Stimulated activated naive CD8-positive, alpha-beta T cell treated with anti-CD3 and anti-CD28 coated beads, Interleukin-15, amount 100 ng/mL, for 72 hours (primary cell): ENCODE measurements at regions not wholly inside any gene's neighbourhood (a gene's known extent, or its start where the extent isn't known, plus 50 kb on each side); places are given as distances from the start of the nearest gene placed in this dataset.
A peak's percentile ranks its signal among the peaks of the same experiment; 100 is the strongest.

Experiments
- ATAC-seq: fragments of 150-1000 bp; cut with Tn5 transposase; 2 replicates; pipeline ENCODE4 v1.10.0; 2021; ENCODE audit warnings: mild to moderate bottlenecking, moderate library complexity
- DNase-seq, 2 donors: peaks; one replicate each; pipeline ENCODE4 v3.0.0; 2021 to 2022
- H3K27ac Mint-ChIP-seq, 2 donors: one replicate each; pipeline ENCODE4 v1.8.0; 2022; ENCODE audit warnings: mild to moderate bottlenecking in 2 of 2, mixed read lengths in 2 of 2, moderate library complexity in 2 of 2
- H3K27me3 Mint-ChIP-seq: one replicate; pipeline ENCODE4 v1.8.0; 2022; ENCODE audit warnings: mixed read lengths
- H3K4me1 Mint-ChIP-seq: one replicate; pipeline ENCODE4 v1.8.0; 2022; ENCODE audit warnings: mild to moderate bottlenecking, mixed read lengths
- H3K4me3 Mint-ChIP-seq, 2 donors: one replicate each; pipeline ENCODE4 v1.8.0; 2022; ENCODE audit warnings: mild to moderate bottlenecking in 2 of 2, mixed read lengths in 2 of 2, moderate library complexity in 1 of 2
- H3K9me3 Mint-ChIP-seq, 2 donors: one replicate each; pipeline ENCODE4 v1.8.0; 2022; ENCODE audit warnings: mixed read lengths in 2 of 2

DNA sequence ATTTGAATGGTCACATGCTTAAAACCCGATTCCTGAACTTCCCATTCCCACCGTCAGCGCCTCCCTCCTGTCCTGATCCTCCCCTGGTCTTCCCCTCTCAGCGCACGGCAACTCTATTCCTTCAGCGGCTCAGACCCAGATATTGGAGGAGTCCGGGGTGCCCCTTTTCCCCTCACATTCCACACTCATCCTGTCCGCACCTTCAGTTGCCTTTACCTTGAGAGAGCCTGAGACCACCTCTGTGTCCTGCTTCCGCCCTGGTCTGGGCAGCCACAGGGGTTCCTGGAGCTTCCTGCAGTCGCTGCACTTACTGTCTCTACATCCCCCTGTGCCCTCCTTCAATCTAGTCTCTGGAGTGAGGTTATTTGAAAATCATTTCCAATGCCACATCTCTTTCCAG lies 193.4 kb downstream of the BCAS1 start:
- Mint-ChIP-seq H3K4me3 (no peak overlapping the region), H3K4me1 (peaks cover 76% of the 10 kb centered on the region), H3K27me3 (no peaks in the 10 kb centered on the region), H3K9me3 (no peaks in the 10 kb centered on the region), H3K27ac (peak overlapping the region in 1 of 2 donors; percentile 25)
- no peak for DNase-seq
- no peak for ATAC-seq

DNA sequence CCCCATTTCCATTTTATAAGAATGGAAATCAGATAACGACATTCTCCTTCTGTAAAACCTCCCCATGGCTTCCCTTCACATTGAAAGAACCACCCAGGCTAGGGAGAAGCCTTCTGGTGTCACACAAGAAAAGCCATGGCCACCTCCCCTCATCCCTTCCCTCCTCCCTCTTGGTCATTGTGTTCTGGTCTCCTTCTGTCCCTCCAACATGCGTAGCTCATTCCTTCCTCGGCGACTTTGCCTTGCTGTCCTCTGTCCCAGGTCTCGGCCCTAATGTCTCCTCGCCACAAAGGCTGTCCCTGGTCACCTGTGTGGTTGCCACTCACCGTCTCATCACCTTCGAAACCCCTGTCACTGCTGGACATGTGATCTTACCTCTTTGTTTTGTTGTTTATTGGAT lies 193.9 kb downstream of the BCAS1 start:
- DNase-seq, result no peak
- H3K4me1 Mint-ChIP-seq, result peaks cover 79% of the 10 kb centered on the region
- H3K27me3 Mint-ChIP-seq, result no peaks in the 10 kb centered on the region
- H3K4me3 Mint-ChIP-seq, result no peak overlapping the region
- no peaks in the 10 kb centered on the region for H3K9me3 Mint-ChIP-seq
- no peak overlapping the region for H3K27ac Mint-ChIP-seq
- no peak for ATAC-seq

DNA sequence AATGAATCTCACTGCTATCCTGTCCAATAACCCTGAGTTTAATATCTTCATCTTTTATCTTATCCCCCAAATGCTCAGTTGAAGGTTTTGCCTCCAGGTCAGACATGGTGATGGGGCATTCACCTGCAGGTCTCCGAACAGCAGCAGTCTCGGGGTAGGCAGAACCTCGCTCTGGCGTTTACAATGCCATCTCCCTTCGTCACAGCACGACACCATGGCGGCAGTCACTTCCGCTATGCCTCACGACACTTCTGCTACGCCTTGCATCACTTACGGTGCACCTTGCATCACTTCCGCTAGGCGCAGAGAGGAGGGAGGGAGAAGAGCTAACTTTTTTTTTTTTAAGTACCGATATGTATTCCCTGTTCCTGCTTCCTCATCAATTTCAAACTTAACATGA lies 194.9 kb downstream of the BCAS1 start:
- peaks cover 80% of the 10 kb centered on the region for H3K4me1 Mint-ChIP-seq
- no peak for DNase-seq
- H3K27ac Mint-ChIP-seq, result no peak overlapping the region
- ATAC-seq, result no peak
- H3K27me3 Mint-ChIP-seq, result no peaks in the 10 kb centered on the region
- no peak overlapping the region for H3K4me3 Mint-ChIP-seq
- H3K9me3 Mint-ChIP-seq, result no peaks in the 10 kb centered on the region

DNA sequence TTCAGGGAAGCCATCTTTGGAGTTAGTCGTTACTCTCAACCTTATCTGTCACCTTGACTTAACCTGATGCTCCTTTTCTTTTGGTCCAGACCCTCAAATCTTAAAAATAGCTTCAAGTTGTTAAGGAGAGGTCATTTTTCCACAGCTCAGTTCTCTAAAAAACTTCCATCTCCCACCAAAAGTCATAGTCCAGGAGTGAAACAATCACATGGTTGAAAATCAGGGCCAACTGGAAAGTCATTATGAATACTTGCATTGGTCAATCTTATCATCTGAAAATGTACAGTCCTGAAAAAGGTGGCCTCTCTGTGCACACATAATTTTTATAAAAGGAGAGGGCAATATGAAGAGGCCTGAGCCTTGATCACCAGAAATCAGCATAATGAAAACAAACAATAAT lies 195.7 kb downstream of the BCAS1 start:
- peak overlapping the region in 1 of 2 donors; percentile 14 for H3K27ac Mint-ChIP-seq
- no peak for ATAC-seq
- H3K4me1 Mint-ChIP-seq, result peaks cover 78% of the 10 kb centered on the region
- H3K27me3 Mint-ChIP-seq, result no peaks in the 10 kb centered on the region
- no peak overlapping the region for H3K4me3 Mint-ChIP-seq
- DNase-seq, result no peak
- H3K9me3 Mint-ChIP-seq, result no peaks in the 10 kb centered on the region

DNA sequence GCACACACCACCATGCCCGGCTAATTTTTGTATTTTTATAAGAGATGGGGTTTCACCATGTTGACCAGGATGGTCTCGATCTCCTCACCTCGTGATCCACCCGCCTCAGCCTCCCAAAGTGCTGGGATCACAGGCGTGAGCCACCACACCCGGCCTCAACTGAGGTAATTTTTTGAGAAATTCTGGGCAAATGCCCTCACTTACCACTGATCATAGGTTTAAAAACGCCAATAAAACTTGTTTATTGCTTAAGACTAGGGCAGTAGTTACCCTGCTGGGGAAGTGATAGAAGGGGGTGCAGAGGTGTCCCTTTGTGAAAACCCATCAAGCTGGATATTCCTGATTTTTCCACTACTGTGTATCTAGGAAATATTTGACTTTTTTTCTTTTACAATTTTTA lies 196.3 kb downstream of the BCAS1 start:
- DNase-seq, result no peak
- Mint-ChIP-seq H3K4me3 (no peak overlapping the region), H3K27ac (no peak overlapping the region), H3K27me3 (no peaks in the 10 kb centered on the region), H3K4me1 (peaks cover 78% of the 10 kb centered on the region), H3K9me3 (no peaks in the 10 kb centered on the region)
- no peak for ATAC-seq

DNA sequence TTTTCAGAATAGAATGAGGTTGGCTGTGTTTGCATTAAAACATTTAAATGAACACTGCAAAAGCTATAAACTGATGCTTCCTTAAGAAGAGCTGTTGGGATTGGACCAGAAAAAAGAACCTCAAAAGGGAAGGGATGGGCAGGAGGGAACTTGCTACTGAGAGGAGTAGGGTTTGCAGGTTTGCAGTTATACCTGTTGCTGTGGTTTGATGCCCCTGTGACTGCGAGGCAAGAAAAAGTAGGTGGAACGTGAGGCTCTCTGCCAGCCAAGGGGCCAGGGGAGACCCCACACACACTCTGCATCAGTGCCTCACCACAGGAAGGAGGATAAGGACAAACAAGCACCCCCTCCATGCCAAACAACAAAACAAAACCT lies 197.2 kb downstream of the BCAS1 start:
- Mint-ChIP-seq H3K4me3 (peak overlapping the region; percentile 80 to 83), H3K27ac (peak overlapping the region; percentile 13 to 94)

DNA sequence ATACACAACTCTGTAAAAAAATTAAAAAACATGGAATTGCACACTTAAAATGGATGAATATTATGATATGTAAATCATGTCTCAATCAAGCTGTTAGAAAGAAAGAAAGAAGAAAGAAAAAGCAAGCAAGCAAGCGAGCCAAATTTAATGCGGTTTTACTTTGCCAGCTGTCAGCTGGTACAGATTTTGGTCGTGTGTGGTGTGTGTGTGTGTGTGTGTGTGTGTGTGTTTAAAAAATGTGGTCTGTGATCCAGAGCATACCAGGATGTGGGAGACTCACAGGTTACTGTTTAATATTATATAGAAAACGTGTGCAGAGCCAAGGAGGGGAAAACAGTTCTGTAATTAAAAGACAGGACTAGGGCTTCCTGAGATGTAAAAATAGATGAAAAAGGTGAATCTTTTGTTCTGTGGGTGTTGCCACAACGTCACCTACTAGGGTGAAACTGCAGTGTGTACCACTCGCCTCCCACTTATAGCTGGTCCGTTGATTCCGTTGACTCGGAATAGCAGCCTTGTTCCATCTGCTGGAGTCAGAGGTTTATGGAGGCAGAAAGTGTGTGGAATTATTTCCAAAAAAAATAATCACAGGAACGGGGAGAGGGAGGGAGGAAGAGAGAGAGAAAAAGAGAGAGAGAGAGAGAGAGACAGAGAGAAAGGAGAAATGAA lies 197.7 kb downstream of the BCAS1 start:
- peaks cover 71% of the 10 kb centered on the region for H3K4me1 Mint-ChIP-seq
- H3K27me3 Mint-ChIP-seq, result no peaks in the 10 kb centered on the region
- ATAC-seq (peak; percentile 60), DNase-seq (peak; percentile 44)
- H3K4me3 Mint-ChIP-seq, result peak overlapping the region; percentile 80 to 83
- H3K9me3 Mint-ChIP-seq, result no peaks in the 10 kb centered on the region
- H3K27ac Mint-ChIP-seq, result peak overlapping the region; percentile 84 to 94

More for the DNA sequence above, 197.2 kb downstream of the BCAS1 start:
- Mint-ChIP-seq H3K4me1 (peaks cover 71% of the 10 kb centered on the region), H3K9me3 (no peaks in the 10 kb centered on the region), H3K27me3 (no peaks in the 10 kb centered on the region)
- DNase-seq, result no peak
- ATAC-seq, result no peak

DNA sequence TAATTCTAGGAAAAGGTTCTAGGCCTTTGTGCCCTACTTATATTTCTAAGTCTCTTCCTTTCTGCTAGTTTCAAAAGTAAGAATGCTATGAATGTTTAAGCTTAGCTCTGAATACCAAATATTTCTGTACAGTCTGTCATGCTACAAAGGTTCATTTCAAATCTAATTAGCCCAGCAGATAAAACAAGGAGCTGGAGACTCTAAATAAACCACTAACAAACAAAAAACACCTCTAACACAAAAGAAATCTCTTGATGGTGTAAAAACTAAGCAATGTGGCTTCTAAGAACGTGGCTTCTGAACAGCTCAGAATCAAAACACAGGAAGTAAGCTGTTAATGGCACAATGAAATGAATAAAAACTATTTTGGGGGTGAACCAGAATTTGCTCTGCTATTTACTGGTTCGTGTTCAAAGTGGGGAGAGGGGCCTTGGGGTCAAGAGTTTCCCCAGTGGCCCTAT lies 198.3 kb downstream of the BCAS1 start:
- DNase-seq, result no peak
- peak overlapping the region; percentile 80 to 83 for H3K4me3 Mint-ChIP-seq
- H3K4me1 Mint-ChIP-seq, result peaks cover 72% of the 10 kb centered on the region
- no peak for ATAC-seq
- peak overlapping the region; percentile 84 to 94 for H3K27ac Mint-ChIP-seq
- H3K9me3 Mint-ChIP-seq, result no peaks in the 10 kb centered on the region
- no peaks in the 10 kb centered on the region for H3K27me3 Mint-ChIP-seq

DNA sequence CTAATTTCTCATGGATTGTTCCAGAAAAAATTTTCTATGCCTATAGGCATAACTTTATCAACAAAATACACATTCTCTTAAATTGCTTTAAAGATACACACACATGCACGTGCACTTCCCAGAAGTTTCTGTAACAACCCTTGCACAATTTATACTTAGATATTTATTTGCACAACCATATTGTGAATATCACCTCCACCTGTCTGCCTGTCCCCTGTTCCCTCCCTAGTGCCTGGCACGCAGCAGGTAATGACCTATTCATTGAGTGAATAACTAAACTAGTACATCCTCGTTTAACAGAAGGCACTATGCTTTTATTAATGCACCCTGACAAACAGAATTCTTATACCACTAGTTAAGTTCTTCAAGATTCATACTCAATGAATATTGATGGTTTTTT lies 198.9 kb downstream of the BCAS1 start:
- ATAC-seq (no peak), DNase-seq (no peak)
- Mint-ChIP-seq H3K4me3 (peak overlapping the region; percentile 80 to 83), H3K27me3 (no peaks in the 10 kb centered on the region), H3K4me1 (peaks cover 75% of the 10 kb centered on the region), H3K9me3 (no peaks in the 10 kb centered on the region), H3K27ac (peak overlapping the region; percentile 84 to 94)

DNA sequence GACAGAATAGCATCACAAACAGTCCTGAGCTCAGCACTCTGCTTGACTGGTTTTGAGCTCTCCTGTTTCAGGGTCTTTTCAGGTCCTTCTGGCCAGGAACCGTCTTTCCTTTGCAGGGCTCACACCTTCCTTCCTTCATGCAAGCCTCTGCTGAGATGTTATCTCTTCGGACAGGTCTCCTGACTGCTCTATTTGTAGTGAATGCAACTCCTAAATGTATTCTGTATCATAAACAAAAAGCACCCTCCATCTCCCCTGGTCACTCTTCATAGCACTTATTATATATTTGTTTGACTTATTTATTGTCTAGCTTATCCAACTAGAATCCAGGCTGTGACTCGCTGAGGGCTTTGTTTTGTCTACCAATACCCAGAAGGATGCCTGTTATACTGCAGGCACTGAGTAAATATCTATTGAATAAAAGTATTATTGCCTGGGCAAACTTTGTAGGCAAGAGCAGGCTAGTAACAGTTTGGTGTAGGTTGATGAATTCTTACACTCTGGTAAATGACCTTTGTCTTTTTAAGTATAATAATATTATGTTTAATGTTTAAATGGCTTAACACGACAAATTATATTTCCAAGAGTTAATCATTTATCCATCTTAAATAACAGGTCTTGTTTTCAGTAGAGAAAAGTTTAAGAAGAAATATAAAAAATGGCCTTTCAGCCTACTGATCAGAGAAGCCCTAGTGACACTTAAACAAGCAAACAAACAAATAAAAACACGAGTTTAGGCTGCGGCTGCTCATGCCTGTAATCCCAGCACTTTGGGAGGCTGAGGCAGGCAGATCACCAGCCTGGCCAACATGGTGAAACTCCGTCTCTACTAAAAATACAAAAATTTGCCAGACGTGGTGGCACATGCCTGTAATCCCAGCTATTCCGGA lies 199.7 kb downstream of the BCAS1 start:
- Mint-ChIP-seq H3K27ac (peak overlapping the region; percentile 72 to 89), H3K9me3 (no peaks in the 10 kb centered on the region), H3K27me3 (no peaks in the 10 kb centered on the region), H3K4me3 (peak overlapping the region; percentile 11 to 70), H3K4me1 (peaks cover 81% of the 10 kb centered on the region)
- ATAC-seq (no peak), DNase-seq (no peak)

DNA sequence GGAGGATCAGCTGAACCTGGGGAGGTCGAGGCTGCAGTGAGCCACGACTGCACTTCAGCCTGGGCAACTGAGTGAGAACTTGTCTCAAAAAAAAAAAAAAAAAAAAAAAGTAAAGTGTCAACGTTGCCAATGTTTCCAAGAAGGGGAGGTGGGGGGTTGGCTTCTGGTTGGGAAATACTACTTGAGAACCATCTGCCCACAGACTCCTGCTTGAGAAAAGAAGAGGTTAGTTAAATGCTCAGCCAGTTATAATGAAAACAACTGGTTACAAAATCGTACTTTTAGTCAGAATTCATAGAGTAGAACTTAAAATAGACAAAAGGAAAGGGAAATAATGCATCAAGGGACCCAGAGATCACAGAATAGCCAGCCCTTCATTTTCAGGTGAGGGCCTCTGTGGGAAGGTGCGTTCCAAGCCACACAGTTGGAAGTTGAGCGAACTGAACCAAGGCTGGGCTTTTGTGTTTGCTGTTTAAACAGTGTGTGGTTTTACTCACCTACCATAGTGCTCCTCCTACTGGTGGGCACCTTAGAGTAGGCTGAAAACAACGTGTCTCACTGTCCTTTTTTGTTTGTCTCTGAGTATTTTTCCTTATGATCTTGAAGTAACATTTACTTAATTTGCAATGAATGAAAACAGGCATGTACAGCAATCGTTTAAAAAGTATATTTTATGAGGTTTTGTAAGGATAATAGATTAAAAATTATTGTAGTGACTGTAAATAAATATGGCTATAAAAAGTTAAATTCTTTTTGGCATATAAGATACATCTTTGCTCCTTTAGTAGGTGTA lies 200.7 kb downstream of the BCAS1 start:
- H3K4me1 Mint-ChIP-seq, result peaks cover 85% of the 10 kb centered on the region
- peak overlapping the region; percentile 56 to 70 for H3K4me3 Mint-ChIP-seq
- no peaks in the 10 kb centered on the region for H3K27me3 Mint-ChIP-seq
- H3K9me3 Mint-ChIP-seq, result no peaks in the 10 kb centered on the region
- DNase-seq, result peak; percentile 68 to 85
- ATAC-seq, result peak; percentile 94
- H3K27ac Mint-ChIP-seq, result peak overlapping the region; percentile 84 to 96

DNA sequence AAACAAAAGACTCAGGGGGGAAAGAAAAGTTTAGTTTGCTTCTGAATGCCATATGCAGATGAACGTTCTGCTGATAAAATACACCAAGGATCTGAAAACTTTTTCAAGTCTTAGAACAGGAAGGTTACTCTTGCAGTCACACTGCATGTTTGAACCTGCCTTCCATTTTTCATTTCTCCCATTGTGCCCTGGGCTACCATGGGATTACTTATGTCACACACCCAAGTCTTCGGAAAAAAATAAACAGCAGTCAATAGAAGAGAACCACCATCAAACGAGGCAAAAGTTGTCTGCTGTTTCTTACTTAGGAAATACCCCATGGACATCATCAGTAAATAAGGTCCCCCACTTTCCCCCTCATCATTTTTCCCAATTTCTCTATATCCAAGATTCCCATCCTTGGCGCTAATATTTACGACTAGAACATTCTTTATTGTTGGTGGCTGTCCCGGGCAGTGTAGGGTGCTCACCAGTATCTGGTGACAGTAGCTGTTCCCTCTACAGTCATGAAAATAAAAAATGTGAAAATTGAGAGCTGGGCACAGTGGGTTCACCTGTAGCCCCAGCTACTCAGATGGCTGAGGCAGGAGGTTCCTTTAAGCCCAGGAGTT lies 202.5 kb downstream of the BCAS1 start:
- ATAC-seq (no peak), DNase-seq (no peak)
- Mint-ChIP-seq H3K27ac (peak overlapping the region; percentile 84 to 96), H3K4me3 (peak overlapping the region; percentile 37 to 74), H3K27me3 (no peaks in the 10 kb centered on the region), H3K4me1 (peaks cover 81% of the 10 kb centered on the region), H3K9me3 (no peaks in the 10 kb centered on the region)

DNA sequence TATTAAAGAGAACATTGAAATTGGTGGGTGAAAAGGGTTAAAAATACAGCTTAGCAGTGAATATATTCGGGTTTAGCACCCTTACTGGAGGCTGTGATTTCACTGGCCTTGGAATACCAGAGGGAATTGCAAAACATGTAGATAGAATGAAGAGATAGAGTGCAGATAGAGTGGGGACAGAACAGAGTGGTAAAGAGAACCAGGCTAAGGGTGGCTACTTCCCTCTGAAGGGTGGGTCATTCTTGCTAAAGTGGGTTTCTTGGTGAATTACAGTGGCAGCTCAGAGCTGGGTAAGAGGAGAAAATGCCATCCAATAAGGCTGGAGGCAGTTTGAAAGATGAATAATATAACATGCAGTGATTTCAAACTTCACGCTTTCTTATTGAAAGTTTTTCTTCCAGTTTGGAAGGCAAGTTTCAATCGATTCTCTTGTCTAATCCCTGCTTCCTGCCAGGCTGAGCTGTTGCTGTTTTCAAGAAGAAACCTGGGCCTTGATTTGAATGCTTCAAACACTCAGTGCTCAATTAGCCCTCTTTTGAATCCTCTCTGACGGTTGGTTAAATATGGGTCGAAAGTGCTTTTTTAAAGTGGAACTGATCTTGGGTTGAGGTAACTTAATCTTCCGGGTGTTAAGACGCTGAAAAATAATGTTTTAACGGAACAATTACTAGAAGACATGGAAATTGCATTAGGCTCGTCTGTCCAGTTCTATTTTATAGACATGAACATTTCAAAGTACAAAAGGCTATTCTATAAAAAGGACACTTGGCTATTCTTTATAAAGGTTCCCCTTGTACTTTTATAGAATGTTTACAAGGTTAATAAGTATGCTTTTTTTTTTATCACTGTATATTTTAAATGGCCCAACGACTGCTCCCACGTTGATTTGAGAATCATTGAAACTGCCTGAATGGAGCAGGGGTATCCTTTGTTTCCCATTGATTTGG lies 203.3 kb downstream of the BCAS1 start:
- Mint-ChIP-seq H3K4me1 (peaks cover 73% of the 10 kb centered on the region), H3K4me3 (peak overlapping the region; percentile 37 to 74), H3K27me3 (no peaks in the 10 kb centered on the region), H3K27ac (peak overlapping the region; percentile 68 to 96), H3K9me3 (no peaks in the 10 kb centered on the region)
- DNase-seq (no peak), ATAC-seq (no peak)
